ENCODE measurements at regions not wholly inside any gene's neighbourhood (a gene's known extent, or its start where the extent isn't known, plus 50 kb on each side); places are given as distances from the start of the nearest gene placed in this dataset.
"Not testable (repeated sequence)": the region's sequence is repeated elsewhere in the genome, so short reads cannot be mapped to it uniquely, and the experiment has no call there.

DNA sequence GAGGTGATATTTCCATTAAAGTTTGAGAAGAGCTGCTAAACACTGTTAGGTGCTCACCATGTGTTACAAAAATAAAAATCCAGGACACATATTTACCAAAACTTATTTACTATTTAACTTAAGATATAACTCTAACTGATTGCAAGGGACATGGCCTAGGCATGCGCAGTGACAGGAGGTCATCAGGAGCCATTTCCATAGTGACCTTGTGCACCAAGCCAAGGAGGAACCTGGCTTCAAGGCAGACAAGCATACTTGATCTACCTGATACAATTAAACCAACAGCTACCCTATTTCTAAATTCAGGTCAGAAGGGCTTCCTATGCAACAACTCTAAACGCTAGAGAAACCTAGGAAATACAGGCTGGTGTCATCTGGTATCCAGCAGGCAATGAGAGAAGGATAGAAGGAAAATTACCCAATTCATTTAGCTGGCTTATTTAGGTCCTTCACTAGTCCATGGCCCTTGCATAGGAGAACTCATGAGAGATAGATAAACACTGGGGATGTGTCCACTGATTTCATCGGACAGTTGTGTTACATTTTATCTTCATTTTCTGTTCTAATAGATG is 134.4 kb downstream of the FOXB1 start:
- DNase-seq = no peak

DNA sequence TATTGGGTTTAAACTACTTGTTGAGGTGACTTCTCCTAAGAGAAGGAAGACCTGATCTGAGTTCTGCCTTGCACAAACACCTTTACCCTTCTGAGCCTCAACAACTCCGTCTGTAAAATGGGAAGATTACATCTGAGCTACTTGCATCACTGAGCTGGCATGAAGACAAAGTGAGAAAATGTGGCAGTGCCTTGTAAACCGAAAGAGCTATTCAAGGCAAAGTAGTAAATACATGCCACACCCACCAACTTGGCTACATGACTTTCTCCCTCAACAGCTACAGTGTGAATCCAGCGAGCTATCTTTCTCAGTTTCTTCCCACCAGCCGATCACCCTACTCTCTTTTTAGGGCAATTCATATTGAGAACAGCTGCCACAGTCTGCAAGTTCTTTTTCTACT is 148.3 kb downstream of the FOXB1 start:
- no peak for DNase-seq

DNA sequence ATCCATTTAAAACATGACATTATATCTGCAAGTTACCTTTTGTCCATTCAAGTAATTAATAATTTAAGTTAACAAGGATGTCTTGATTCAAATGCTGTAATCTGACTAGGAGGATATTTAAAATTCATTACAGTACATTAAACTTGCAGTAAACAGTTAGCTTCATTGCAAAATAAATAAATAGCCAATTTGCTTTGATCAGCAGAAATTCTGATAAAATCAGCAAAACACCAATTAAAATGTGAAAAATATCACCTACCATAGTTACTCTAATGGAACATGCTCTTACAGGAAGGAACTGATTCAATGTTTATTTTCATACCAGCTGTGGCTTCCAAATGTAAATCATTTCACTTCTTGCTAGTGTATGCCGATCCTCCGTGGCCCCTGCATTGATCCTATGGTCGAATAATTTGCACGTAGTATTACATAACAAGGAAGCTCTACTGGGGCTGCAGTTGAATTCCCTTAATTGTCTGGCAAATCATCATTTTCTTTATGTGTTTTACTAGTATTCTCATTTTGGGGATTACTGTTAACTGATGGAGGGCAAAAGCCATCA is 150.7 kb downstream of the FOXB1 start:
- DNase-seq = no peak

DNA sequence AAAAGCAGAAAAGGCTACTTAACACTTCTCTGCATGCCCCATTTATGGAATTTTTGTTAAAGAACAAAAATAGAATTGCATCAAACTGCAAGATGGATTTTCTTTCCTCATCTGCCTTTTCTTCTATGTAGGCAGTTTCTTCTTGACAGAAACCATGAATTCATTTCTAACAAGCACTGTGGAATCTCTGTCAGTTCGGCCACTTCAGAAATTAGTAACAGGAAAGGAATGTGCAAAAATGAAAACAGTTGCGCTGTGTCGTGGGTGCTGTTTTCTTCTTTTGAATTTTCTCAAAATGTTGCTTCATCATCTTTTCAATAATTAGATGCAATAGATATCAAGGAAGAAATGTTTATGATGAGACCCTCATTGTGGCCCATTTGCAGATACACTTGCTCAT is 151.6 kb downstream of the FOXB1 start:
- peak; percentile 50 for DNase-seq

DNA sequence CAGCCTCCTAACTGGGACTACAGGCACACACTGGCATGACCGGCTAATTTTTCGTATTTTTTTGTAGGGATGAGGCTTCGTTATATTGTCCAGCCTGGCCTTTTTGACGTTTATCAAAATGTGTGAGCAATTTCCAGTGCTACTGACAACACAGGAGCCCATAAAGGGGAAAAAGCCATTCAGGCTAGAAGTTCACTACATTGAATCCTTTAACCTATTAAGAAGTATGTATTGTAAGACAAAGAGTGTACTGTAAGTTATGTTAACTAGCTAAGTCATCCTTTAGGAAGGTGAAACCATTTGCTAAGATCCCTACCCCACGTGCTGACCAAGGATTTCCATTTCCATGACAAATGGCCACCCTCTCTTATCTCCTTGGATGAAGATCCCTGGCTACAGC is 156.8 kb downstream of the FOXB1 start:
- no peak for DNase-seq

DNA sequence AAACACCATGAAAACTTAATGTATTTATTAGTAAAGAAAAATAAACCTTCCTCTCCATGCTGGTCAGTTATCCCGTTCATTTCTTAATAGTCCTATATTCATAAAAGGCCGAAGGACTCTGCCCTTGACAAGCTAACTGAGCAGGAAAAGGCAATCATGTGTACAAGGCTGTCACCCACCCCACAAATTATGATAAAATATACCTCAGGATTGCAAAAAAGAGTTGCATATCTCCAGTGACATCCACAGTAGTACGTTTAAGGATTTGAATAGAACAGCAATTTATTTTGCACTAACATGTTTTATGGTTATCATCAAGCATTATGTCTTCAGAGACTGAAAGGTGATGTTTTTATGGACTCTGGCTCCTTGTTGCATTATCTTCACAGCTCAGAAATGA is 157.6 kb downstream of the FOXB1 start:
- no peak for DNase-seq

DNA sequence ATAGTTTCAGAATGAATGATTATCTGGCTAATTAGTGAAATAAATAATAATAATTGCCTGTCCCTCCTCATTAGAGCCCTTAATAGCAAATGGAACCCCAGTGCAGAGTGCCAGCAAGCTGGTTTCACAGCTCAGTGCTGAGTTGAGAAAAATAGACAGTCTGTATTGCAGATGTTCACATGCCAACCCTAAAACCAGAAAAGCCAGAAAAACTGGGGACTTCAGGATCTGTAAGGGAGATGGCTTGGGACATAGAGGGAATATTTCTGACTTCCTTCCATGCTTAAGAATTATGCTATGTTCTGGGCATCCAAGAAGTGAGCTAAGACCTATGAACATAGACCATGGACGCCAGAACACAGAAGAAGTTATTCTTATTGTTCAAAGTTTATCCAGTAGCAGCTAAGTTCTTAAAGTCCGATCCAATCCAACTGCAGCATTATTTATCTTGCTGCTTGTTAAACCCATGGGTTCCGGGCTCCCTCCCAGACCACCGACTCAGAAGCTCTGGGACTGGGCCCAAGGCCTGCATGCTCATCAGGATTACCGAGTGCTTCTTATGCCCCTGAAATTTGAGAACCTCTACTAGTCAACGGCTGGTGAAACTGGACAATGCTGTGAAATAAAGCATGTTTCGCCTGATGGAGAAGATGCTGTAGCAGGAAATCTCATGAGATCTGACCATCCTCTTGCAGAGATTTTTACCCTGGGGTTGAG is 158.3 kb downstream of the FOXB1 start:
- DNase-seq = no peak

- DNase-seq = no peak
These were observed 158.9 kb downstream of the FOXB1 start for GRCh38 chr15:60162968-60163355.

- DNase-seq = no peak
These were observed 161.0 kb downstream of the FOXB1 start for GRCh38 chr15:60165111-60165510.

- peak; percentile 55 for DNase-seq
These were observed 168.0 kb downstream of the FOXB1 start for GRCh38 chr15:60172143-60172542.

DNA sequence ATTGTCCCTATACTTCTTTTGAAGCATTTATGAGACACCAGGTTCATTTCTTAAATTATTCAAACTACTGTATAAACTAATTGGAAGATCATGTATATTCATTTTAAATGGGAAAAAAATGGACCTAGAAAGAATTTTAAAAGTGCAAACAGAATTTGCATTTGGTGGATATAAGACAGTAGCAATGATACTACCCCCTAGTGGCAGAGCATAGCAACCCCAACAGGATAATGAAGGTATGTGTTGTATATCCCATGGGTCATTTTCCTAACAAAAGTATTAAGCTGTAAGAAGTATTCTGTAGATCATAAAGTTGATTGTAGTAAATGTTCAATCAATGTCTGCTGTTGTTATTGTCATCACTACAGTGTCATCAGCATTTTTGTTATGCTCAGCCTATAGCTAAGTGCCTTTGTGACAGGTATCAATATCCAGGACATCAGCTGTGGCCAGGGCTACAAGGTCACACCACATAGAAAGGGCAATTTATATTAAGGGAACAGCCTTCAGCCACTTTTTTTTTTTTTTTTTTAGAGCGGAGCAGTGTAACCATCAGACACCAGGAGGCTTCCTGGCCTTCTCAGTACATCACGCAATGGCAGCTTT is 175.8 kb downstream of the FOXB1 start:
- DNase-seq = no peak

- DNase-seq = not testable (repeated sequence)
These were observed 177.8 kb downstream of the FOXB1 start for GRCh38 chr15:60181957-60182356.

- DNase-seq = no peak
These were observed 179.3 kb downstream of the FOXB1 start for GRCh38 chr15:60183366-60183765.

GRCh38 chr15:60184579-60184978 is 180.5 kb downstream of the FOXB1 start:
- DNase-seq = peak; percentile 78

DNA sequence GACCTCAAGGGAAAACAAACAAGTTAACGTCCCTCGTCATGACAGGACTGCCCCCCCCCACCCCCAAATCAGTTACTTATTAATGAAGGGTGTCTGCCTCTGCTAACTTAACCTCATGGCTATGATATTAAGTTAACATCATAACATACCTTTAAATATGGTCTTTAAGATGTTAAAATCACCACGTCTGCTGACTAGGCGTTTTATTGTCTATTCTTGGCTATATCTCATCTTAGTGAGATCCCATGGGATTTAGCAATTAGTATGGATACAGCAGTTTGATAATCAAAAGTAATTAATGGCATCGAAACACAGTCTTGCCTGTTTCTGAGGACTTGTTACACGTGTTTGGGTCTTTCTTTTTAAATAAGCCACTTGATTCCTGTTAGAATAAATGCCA is 186.9 kb downstream of the FOXB1 start:
- no peak for DNase-seq

DNA sequence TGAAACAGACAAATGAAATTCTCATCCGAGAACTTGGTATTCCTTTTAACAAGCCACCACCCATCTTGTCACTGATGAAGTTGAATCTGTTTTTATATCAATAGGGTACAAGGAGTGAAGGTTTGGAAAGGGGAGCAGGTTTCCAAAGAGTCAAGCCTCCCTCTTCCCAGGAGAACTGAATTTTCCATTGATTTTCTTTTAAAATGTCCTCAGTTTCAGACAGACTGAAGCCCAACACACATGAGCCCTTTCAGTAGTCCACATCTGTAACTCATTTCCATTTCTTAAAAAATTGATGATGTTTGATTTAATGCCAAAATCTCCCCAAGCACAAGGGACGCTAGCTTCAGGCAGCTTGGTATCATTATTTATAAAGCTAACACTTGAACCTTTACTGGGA is 187.7 kb downstream of the FOXB1 start:
- DNase-seq = no peak

- no peak for DNase-seq
These were observed 191.5 kb downstream of the FOXB1 start for GRCh38 chr15:60195611-60196010.

DNA sequence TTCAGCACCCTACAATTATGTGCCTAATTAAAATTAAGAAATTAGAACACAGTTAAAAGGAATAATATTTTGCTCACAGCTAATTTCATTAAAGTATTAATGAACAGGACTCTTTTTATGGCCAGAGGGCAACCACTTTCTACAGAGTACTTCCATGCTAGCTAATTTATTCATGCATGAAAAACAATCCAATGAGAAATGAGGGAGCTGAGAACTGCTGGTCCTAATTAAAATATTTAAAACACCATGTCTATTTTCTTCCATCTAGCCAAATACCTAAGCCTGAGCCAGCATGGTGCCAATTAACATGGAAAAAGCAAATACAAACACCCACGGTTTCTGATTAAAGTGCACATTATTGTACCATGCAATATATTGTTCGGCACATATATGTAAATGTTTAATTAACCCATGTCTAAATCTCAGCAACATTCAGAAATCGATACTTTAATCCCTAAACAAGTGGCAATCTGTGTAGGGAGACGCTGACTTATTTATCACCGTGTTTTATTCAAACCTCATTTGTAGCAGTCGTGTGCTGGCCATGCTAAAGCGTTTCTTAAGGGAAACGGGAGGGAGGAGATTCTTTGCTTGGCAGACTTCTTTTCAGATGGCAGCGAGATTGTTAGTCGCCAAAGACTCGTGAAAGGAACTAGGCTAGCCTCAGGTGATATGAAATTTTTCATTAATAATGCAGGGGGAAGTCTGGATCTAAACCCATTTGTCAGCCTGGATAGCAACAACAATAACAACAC is 193.5 kb downstream of the ANXA2 start:
- no peak for DNase-seq

- DNase-seq = peak; percentile 29
These were observed 189.1 kb downstream of the ANXA2 start for GRCh38 chr15:60208709-60209108.

DNA sequence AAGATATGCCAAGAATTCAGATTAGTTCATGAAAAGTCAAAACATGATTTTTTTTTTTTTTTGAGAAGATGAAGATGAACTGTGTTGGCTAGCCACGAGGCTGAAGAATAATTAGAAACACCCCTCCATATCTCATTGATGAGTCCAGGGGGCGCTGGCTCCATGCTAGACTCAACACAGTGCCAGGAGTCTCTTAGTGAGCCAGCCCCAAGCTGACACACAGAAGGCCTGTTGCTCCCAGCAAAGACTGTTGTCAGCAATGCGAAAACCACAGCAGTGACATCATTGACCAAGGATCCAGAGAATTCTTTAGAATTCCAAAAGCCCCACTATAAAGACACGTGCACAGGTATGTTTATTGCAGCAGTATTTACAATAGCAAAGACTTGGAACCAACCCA is 185.2 kb downstream of the ANXA2 start:
- DNase-seq = peak; percentile 90

DNA sequence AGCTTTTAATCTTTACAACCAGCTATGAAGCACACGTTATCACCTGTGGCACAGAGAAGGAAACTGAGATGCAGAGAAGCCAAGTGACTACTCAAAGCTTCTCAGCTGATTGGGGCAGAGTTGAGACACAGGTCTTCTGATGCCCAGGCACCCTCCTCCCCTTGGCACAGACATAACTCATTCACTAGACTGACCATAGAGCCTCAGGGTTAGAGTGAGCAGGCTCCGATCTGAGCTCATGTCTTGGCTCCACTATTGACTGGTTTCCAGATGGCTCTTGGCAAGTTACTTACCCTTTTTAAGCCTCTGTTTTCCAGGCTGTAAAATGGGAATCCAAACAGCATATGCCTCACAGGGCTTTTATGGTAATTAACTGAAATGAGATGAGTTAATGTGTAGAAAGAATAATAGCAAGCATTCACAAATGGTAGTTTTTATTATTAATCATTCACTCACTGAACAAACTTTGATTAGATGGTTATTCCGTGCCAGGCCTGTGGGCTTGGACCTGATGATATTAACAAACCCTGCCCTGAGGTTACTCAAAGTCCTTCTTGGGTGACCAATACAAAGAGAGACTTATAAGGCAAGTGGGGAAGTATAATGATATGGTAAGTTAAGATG is 184.3 kb downstream of the ANXA2 start:
- peak; percentile 45 for DNase-seq

GRCh38 chr15:60214201-60214600 is 183.6 kb downstream of the ANXA2 start:
- DNase-seq = no peak
